ENCODE measurements at regions not wholly inside any gene's neighbourhood (a gene's known extent, or its start where the extent isn't known, plus 50 kb on each side); places are given as distances from the start of the nearest gene placed in this dataset.
"Not testable (repeated sequence)": the region's sequence is repeated elsewhere in the genome, so short reads cannot be mapped to it uniquely, and the experiment has no call there.

DNA sequence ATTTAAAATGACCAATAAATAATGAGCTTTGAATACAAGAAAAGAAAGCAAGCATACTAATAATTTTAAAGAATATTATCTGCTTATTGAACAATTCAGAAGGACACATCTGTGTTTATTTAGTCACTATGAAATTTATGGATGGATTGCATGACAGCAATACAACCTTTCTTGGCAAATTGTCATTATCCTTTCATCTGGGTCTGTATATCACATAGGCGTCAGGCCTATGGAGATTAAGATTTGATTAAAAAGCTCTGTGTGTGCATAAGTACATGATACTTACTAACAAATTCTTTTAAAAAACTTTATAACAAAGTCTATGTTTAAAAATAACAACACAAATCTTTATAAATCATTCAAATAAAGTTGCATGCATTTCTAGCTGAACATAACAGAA lies 1394.4 kb downstream of the KHDRBS2 start:
- H3K9me3 Mint-ChIP-seq, result peaks cover 34% of the 10 kb centered on the region
- H3K27ac Mint-ChIP-seq, result no peak overlapping the region
- ATAC-seq (no peak), DNase-seq (ENCODE audit: low spot score) (no peak)
- peaks cover 2% of the 10 kb centered on the region; the same call in 1 of the 2 replicates for H3K4me1 Mint-ChIP-seq
- POLR2A ChIA-PET, result no interaction called here
- TF ChIP-seq ZNF219 (CRISPR knock-in tag; IDR thresholded peaks at IDR 0.05; ENCODE audit: borderline replicate concordance), result no peak
- TF ChIP-seq, protein P1, sequence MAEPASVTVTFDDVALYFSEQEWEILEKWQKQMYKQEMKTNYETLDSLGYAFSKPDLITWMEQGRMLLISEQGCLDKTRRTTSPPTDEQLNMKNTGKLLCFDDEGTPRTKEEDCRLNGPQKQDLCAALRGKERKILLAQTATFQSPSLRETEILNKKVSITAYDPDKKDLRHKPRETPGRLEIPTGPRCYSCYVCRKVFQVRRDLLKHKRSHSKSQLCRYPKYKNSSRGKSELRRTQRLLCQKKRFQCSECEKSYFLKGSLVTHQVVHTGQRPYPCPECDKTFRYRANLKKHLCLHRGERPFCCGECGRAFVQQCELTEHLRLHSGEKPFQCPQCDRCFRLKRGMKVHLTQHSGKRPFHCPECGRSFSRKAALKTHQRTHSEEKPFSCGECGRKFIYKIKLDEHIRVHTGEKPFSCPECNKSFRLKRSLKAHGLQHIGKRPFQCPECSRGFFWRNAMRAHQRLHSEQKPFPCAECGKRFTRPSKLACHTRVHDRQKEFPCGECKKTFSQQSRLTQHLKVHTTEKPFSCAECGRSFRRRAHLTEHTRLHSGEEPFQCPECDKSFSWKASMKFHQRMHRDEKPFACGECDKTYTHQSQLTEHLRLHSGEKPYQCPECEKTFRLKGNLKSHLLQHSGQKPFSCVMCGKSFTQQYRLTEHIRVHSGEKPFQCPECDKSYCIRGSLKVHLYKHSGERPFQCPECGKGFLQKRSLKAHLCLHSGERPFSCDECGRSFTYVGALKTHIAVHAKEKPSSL (CRISPR knock-in tag; conservative IDR thresholded peaks at IDR 0.05), result no peak
- no peak for TF ChIP-seq TEAD4 (CRISPR knock-in tag; IDR thresholded peaks at IDR 0.05)
- TF ChIP-seq, protein P2, sequence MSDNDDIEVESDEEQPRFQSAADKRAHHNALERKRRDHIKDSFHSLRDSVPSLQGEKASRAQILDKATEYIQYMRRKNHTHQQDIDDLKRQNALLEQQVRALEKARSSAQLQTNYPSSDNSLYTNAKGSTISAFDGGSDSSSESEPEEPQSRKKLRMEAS (CRISPR knock-in tag; IDR thresholded peaks at IDR 0.05), result no peak
- no peak for TF ChIP-seq KAT7 (CRISPR knock-in tag; IDR thresholded peaks at IDR 0.05; ENCODE audit: borderline replicate concordance)
- no peak for TF ChIP-seq CBFB (CRISPR knock-in tag; IDR thresholded peaks at IDR 0.05; ENCODE audit: low read depth)
- no peak for TF ChIP-seq MXD4 (CRISPR knock-in tag; IDR thresholded peaks at IDR 0.05; ENCODE audit: borderline replicate concordance)
- no peak for TF ChIP-seq ZNF416 (CRISPR knock-in tag; IDR thresholded peaks at IDR 0.05)
- no peak for TF ChIP-seq NR1H2 (CRISPR knock-in tag; IDR thresholded peaks at IDR 0.05)
- no peak for TF ChIP-seq PREB (CRISPR knock-in tag; IDR thresholded peaks at IDR 0.05; ENCODE audit: borderline replicate concordance)
- no peak for TF ChIP-seq ESRRA (CRISPR knock-in tag; IDR thresholded peaks at IDR 0.05; ENCODE audit: borderline replicate concordance)
- no peak for TF ChIP-seq ELF4 (CRISPR knock-in tag; IDR thresholded peaks at IDR 0.05; ENCODE audit: low read depth)
- no peak for TF ChIP-seq HMGXB4 (CRISPR knock-in tag; IDR thresholded peaks at IDR 0.05)
- no peak for TF ChIP-seq ATF2 (CRISPR knock-in tag; IDR thresholded peaks at IDR 0.05; ENCODE audit: borderline replicate concordance, low read depth)
- no peak for TF ChIP-seq CTCF (IDR thresholded peaks at IDR 0.05)
- no peak for TF ChIP-seq NR2C2 (CRISPR knock-in tag; IDR thresholded peaks at IDR 0.05)
- TF ChIP-seq E2F1 (CRISPR knock-in tag; IDR thresholded peaks at IDR 0.05), result no peak
- TF ChIP-seq, protein P3, sequence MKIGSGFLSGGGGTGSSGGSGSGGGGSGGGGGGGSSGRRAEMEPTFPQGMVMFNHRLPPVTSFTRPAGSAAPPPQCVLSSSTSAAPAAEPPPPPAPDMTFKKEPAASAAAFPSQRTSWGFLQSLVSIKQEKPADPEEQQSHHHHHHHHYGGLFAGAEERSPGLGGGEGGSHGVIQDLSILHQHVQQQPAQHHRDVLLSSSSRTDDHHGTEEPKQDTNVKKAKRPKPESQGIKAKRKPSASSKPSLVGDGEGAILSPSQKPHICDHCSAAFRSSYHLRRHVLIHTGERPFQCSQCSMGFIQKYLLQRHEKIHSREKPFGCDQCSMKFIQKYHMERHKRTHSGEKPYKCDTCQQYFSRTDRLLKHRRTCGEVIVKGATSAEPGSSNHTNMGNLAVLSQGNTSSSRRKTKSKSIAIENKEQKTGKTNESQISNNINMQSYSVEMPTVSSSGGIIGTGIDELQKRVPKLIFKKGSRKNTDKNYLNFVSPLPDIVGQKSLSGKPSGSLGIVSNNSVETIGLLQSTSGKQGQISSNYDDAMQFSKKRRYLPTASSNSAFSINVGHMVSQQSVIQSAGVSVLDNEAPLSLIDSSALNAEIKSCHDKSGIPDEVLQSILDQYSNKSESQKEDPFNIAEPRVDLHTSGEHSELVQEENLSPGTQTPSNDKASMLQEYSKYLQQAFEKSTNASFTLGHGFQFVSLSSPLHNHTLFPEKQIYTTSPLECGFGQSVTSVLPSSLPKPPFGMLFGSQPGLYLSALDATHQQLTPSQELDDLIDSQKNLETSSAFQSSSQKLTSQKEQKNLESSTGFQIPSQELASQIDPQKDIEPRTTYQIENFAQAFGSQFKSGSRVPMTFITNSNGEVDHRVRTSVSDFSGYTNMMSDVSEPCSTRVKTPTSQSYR (CRISPR knock-in tag; IDR thresholded peaks at IDR 0.05), result no peak
- TF ChIP-seq, protein P4, sequence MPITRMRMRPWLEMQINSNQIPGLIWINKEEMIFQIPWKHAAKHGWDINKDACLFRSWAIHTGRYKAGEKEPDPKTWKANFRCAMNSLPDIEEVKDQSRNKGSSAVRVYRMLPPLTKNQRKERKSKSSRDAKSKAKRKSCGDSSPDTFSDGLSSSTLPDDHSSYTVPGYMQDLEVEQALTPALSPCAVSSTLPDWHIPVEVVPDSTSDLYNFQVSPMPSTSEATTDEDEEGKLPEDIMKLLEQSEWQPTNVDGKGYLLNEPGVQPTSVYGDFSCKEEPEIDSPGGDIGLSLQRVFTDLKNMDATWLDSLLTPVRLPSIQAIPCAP (CRISPR knock-in tag; IDR thresholded peaks at IDR 0.05), result no peak
- TF ChIP-seq IRF2 (CRISPR knock-in tag; IDR thresholded peaks at IDR 0.05; ENCODE audit: borderline replicate concordance, low read depth), result no peak
- H3K4me3 Mint-ChIP-seq, result no peak overlapping the region
- H3K27me3 Mint-ChIP-seq (ENCODE audit: low read depth), result peaks cover 1% of the 10 kb centered on the region; the same call in 1 of the 2 replicates
- H3K36me3 Mint-ChIP-seq, result peaks cover 13% of the 10 kb centered on the region
- CTCF ChIA-PET, result no interaction called here

DNA sequence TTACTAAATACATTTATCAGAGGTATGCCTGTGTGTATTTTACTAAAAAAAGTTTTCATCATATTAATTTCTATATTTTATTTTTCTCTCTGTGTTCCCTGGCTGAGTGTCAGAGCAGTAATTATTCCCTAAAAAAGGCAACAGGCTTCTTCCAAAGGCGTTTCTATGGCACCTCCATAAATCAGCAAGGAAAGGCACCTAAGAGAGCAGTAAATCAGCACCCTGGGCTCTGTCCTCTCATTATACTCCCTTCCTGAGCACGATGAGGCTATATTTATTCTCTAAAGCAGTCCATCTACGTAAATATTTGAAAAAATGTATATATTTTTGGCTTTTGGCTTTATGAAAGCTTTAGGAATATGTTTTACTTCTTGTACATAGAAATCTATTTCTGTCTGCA lies 1408.6 kb downstream of the KHDRBS2 start:
- DNase-seq (ENCODE audit: low spot score); H3K27me3 Mint-ChIP-seq (ENCODE audit: low read depth); H3K27ac Mint-ChIP-seq; ATAC-seq; CTCF ChIA-PET; H3K36me3 Mint-ChIP-seq; H3K4me3 Mint-ChIP-seq; POLR2A ChIA-PET: not testable (repeated sequence)
- H3K9me3 Mint-ChIP-seq, result peaks cover 29% of the 10 kb centered on the region
- H3K4me1 Mint-ChIP-seq, result peaks cover 13% of the 10 kb centered on the region
